Activated CD4-positive, alpha-beta T cell treated with anti-CD3 and anti-CD28 coated beads, Interleukin-2, Interleukin-4, amounts not matched to agents 100 ng/mL and 50 ng/mL, durations not matched to agents 16 hours and 8 hours (primary cell): ENCODE measurements at regions not wholly inside any gene's neighbourhood (a gene's known extent, or its start where the extent isn't known, plus 50 kb on each side); places are given as distances from the start of the nearest gene placed in this dataset.

ENCODE experiments used
- DNase-seq: peaks from one replicate; pipeline ENCODE4 v3.0.0-alpha.2; 2020; ENCODE audit warnings: low spot score

GRCh38 chr10:113326160-113327111 lies 226.4 kb upstream of the HABP2 start:
- peak; percentile 72 for DNase-seq

- DNase-seq = no peak
These were observed 223.7 kb upstream of the HABP2 start for GRCh38 chr10:113329121-113329596.

GRCh38 chr10:113331961-113332360 lies 220.9 kb upstream of the HABP2 start:
- DNase-seq = no peak

GRCh38 chr10:113333313-113333712 lies 219.5 kb upstream of the HABP2 start:
- no peak for DNase-seq

- DNase-seq = no peak
These were observed 217.3 kb upstream of the HABP2 start for GRCh38 chr10:113335592-113335991.

- no peak for DNase-seq
These were observed 216.2 kb upstream of the HABP2 start for GRCh38 chr10:113336549-113337130.

GRCh38 chr10:113337142-113337541 lies 215.7 kb upstream of the HABP2 start:
- DNase-seq = no peak

GRCh38 chr10:113339121-113339520 lies 213.7 kb upstream of the HABP2 start:
- no peak for DNase-seq

- no peak for DNase-seq
These were observed 212.6 kb upstream of the HABP2 start for GRCh38 chr10:113340282-113340681.

- no peak for DNase-seq
These were observed 211.7 kb upstream of the HABP2 start for GRCh38 chr10:113341138-113341537.

GRCh38 chr10:113345826-113346624 lies 206.8 kb upstream of the HABP2 start:
- DNase-seq = no peak

- no peak for DNase-seq
These were observed 205.3 kb upstream of the HABP2 start for GRCh38 chr10:113347508-113347907.

- no peak for DNase-seq
These were observed 204.2 kb upstream of the HABP2 start for GRCh38 chr10:113348694-113349093.

- DNase-seq = no peak
These were observed 202.4 kb upstream of the HABP2 start for GRCh38 chr10:113350311-113351040.

GRCh38 chr10:113354711-113355110 lies 198.1 kb upstream of the HABP2 start:
- no peak for DNase-seq

- DNase-seq = no peak
These were observed 195.8 kb upstream of the HABP2 start for GRCh38 chr10:113356794-113357680.

- DNase-seq = no peak
These were observed 195.1 kb upstream of the HABP2 start for GRCh38 chr10:113357681-113358300.

- no peak for DNase-seq
These were observed 193.2 kb upstream of the HABP2 start for GRCh38 chr10:113359655-113360054.

GRCh38 chr10:113360870-113361269 lies 192.0 kb upstream of the HABP2 start:
- DNase-seq = no peak

GRCh38 chr10:113362645-113363091 lies 190.2 kb upstream of the HABP2 start:
- no peak for DNase-seq
